SKM-1 treated with dmso at 0.1 percent for 144 hours (cell line): ENCODE measurements at regions not wholly inside any gene's neighbourhood (a gene's known extent, or its start where the extent isn't known, plus 50 kb on each side); places are given as distances from the start of the nearest gene placed in this dataset.
A peak's percentile ranks its signal among the peaks of the same experiment; 100 is the strongest.
"Not testable (repeated sequence)": the region's sequence is repeated elsewhere in the genome, so short reads cannot be mapped to it uniquely, and the experiment has no call there.

Experiments
- DNase-seq: peaks from one replicate; lab custom pipeline; 2025; ENCODE audit not compliant: unreplicated experiment; lab: John Stamatoyannopoulos, UW

- no peak for DNase-seq
Measured at GRCh38 chr17:14744761-14745473, 444.0 kb downstream of the HS3ST3B1 start.

GRCh38 chr17:14741491-14741890 lies 440.6 kb downstream of the HS3ST3B1 start:
- DNase-seq: no peak

- peak; percentile 4 for DNase-seq
Measured at GRCh38 chr17:14739656-14740431, 439.0 kb downstream of the HS3ST3B1 start.

- no peak for DNase-seq
Measured at GRCh38 chr17:14738652-14738988, 437.7 kb downstream of the HS3ST3B1 start.

- DNase-seq: peak; percentile 82
Measured at GRCh38 chr17:14737984-14738651, 437.2 kb downstream of the HS3ST3B1 start.

GRCh38 chr17:14736631-14737030 lies 435.8 kb downstream of the HS3ST3B1 start:
- no peak for DNase-seq

- DNase-seq: peak; percentile 65
Measured at GRCh38 chr17:14733376-14733775, 432.5 kb downstream of the HS3ST3B1 start.

GRCh38 chr17:14732211-14732610 lies 431.3 kb downstream of the HS3ST3B1 start:
- DNase-seq: peak; percentile 9

GRCh38 chr17:14731591-14731990 lies 430.7 kb downstream of the HS3ST3B1 start:
- DNase-seq: no peak

- DNase-seq: no peak
Measured at GRCh38 chr17:14730821-14731220, 429.9 kb downstream of the HS3ST3B1 start.

- no peak for DNase-seq
Measured at GRCh38 chr17:14725729-14726128, 424.8 kb downstream of the HS3ST3B1 start.

- no peak for DNase-seq
Measured at GRCh38 chr17:14724770-14725169, 423.9 kb downstream of the HS3ST3B1 start.

- DNase-seq: not testable (repeated sequence)
Measured at GRCh38 chr17:14723349-14723748, 422.5 kb downstream of the HS3ST3B1 start.

- no peak for DNase-seq
Measured at GRCh38 chr17:14719942-14720341, 419.1 kb downstream of the HS3ST3B1 start.

GRCh38 chr17:14717859-14718258 lies 417.0 kb downstream of the HS3ST3B1 start:
- no peak for DNase-seq

- no peak for DNase-seq
Measured at GRCh38 chr17:14715561-14715960, 414.7 kb downstream of the HS3ST3B1 start.

- peak; percentile 66 for DNase-seq
Measured at GRCh38 chr17:14712611-14713021, 411.7 kb downstream of the HS3ST3B1 start.

GRCh38 chr17:14704121-14704520 lies 403.2 kb downstream of the HS3ST3B1 start:
- DNase-seq: no peak

GRCh38 chr17:14701886-14702285 lies 401.0 kb downstream of the HS3ST3B1 start:
- no peak for DNase-seq

GRCh38 chr17:14699574-14700185 lies 398.8 kb downstream of the HS3ST3B1 start:
- DNase-seq: no peak

GRCh38 chr17:14693382-14693781 lies 392.5 kb downstream of the HS3ST3B1 start:
- DNase-seq: peak; percentile 88
